Cardiac muscle cell (in vitro differentiated cells and primary cell): ENCODE measurements at regions not wholly inside any gene's neighbourhood (a gene's known extent, or its start where the extent isn't known, plus 50 kb on each side); places are given as distances from the start of the nearest gene placed in this dataset.

Experiments used
- DNase-seq, 2 donors: peaks; one replicate each; pipeline versions ENCODE4 v3.0.0 to v3.0.0-alpha.2; 2010 to 2017; ENCODE audit warnings: low read depth in 1 of 2, low spot score in 1 of 2
- H3K27ac ChIP-seq: fragments of 200-600 bp; sonication (generic); 2 replicates; pipeline ENCODE4 v1.5.1; 2016
- H3K27me3 ChIP-seq: fragments of 200-600 bp; sonication (generic); 2 replicates; pipeline ENCODE4 v1.6.0; 2016; ENCODE audit warnings: control low read depth
- H3K36me3 ChIP-seq: fragments of 200-600 bp; sonication (generic); 2 replicates; pipeline ENCODE4 v1.5.1; 2016; ENCODE audit warnings: control low read depth
- H3K4me1 ChIP-seq: fragments of 200-600 bp; sonication (generic); 2 replicates; pipeline ENCODE4 v1.8.1; 2017; ENCODE audit warnings: low read depth, mild to moderate bottlenecking, mixed run types
- H3K4me3 ChIP-seq: fragments of 200-600 bp; sonication (generic); 2 replicates; pipeline ENCODE4 v1.5.1; 2016; ENCODE audit warnings: mild to moderate bottlenecking
- H3K9me3 ChIP-seq: fragments of 200-600 bp; sonication (generic); 2 replicates; pipeline ENCODE4 v1.5.1; 2017; ENCODE audit warnings: low read depth, mild to moderate bottlenecking, control low read depth
- CTCF ChIP-seq: IDR thresholded peaks from 2 replicates; pipeline ENCODE4 v1.5.1; 2012; ENCODE audit warnings: low read depth, mild to moderate bottlenecking, low read length

DNA sequence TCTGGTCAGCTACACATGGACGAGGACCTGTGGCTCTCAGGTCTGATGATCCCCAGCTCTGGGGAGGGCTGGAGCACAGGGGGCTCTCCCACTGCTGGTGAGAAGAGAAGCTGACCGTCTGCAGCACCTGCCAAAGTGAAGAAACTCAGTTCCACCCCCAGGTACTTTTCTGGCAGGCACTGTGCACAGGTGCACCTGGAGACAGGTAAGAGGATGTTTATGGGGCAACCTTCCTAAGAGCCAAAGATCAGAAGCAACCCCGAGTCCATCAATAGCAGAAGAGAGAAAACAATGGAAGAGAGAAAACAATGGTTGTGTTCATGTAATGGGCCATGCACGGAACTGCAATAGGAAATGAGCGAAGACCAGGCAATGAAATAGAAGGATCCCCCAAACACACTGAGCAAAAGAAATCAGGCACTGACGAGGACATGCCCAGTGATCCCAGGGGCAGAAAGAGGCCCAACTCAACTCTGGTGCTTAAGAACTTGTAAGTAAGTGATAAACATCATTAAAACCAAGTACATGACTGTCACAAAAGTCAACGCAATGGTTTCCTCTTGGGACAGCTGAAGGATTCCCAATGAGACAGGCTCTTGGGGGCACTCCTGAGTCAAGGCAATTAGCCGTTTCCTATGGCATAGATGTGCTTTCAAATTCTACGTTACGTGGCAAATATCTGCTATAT, 95.0 kb upstream of the ALDH1A3 start:
- no peak for TF ChIP-seq CTCF
- Histone ChIP-seq H3K27ac (no peak overlapping the region), H3K4me1 (no peaks in the 10 kb centered on the region), H3K36me3 (no peaks in the 10 kb centered on the region), H3K4me3 (no peak overlapping the region), H3K9me3 (no peaks in the 10 kb centered on the region), H3K27me3 (no peaks in the 10 kb centered on the region)
- no peak for DNase-seq

- no peaks in the 10 kb centered on the region for H3K27me3 ChIP-seq
- no peak for TF ChIP-seq CTCF
- no peak for DNase-seq
- no peak overlapping the region for H3K4me3 ChIP-seq
- no peaks in the 10 kb centered on the region for H3K9me3 ChIP-seq
- no peak overlapping the region for H3K27ac ChIP-seq
- no peaks in the 10 kb centered on the region for H3K4me1 ChIP-seq
- H3K36me3 ChIP-seq: no peaks in the 10 kb centered on the region
Measured at GRCh38 chr15:100785181-100786138, 94.2 kb upstream of the ALDH1A3 start.

DNA sequence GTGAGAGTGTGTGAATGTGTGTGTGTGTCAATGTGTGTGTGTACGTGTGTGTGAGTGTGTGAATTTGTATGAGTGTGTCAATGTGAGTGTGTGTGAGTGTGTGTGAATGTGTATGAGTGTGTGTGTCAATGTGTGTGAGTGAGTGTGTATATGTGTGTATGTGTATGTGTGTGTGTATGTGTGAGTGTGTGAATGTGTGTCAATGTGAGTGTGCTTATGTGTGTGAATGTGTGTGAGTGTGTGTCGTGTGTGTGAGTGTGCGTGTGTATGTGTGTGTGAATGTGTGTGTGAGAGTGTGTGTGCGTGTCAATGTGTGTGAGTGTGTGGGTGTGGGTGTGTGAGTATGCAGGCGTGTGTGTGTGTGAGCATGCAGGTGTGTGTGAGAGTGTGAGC, 93.5 kb upstream of the ALDH1A3 start:
- Histone ChIP-seq H3K4me3 (no peak overlapping the region), H3K36me3 (no peaks in the 10 kb centered on the region), H3K27me3 (no peaks in the 10 kb centered on the region), H3K4me1 (no peaks in the 10 kb centered on the region), H3K27ac (no peak overlapping the region), H3K9me3 (no peaks in the 10 kb centered on the region)
- no peak for DNase-seq
- no peak for TF ChIP-seq CTCF

DNA sequence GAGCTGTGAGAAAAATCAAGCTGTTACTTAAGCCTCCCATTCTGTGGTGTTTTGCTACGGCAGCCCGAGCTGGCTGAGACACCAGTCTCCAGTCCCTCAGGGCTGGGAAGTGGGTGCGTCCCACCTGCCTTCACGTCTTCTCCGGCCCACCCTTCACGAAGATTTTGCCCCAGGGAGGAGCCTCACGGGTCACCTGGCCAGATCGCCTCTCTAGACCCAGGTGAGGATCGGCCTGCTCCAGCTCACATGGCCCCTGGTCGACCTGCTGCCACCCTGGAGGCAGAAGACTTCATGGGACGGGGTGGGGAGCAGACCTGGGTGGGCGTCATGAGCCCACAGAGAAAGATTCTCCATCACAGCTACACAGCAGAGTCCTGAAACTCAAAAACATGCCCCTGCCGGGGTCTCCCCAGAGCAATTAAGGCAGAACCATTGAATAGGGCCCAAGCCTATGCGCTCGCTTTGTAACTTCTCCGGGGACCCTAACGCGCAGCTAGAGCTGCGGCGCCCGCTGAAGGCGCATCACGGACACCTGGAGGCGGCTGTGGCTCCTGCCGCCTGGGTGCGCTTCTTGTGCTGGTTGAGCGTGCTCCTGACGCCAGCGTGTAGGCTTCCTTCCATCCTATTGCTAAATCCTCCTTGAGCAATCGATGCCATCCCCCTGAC, 92.6 kb upstream of the ALDH1A3 start:
- DNase-seq: no peak
- no peaks in the 10 kb centered on the region for H3K27me3 ChIP-seq
- no peaks in the 10 kb centered on the region for H3K36me3 ChIP-seq
- no peak for TF ChIP-seq CTCF
- H3K9me3 ChIP-seq: no peaks in the 10 kb centered on the region
- no peak overlapping the region for H3K4me3 ChIP-seq
- no peak overlapping the region for H3K27ac ChIP-seq
- H3K4me1 ChIP-seq: no peaks in the 10 kb centered on the region

- H3K4me3 ChIP-seq: no peak overlapping the region
- H3K4me1 ChIP-seq: no peaks in the 10 kb centered on the region
- no peaks in the 10 kb centered on the region for H3K9me3 ChIP-seq
- DNase-seq: no peak
- H3K27me3 ChIP-seq: no peaks in the 10 kb centered on the region
- no peak overlapping the region for H3K27ac ChIP-seq
- TF ChIP-seq CTCF: no peak
- no peaks in the 10 kb centered on the region for H3K36me3 ChIP-seq
Measured at GRCh38 chr15:100787567-100788417, 91.8 kb upstream of the ALDH1A3 start.
